ENCODE measurements at regions not wholly inside any gene's neighbourhood (a gene's known extent, or its start where the extent isn't known, plus 50 kb on each side); places are given as distances from the start of the nearest gene placed in this dataset.

DNA sequence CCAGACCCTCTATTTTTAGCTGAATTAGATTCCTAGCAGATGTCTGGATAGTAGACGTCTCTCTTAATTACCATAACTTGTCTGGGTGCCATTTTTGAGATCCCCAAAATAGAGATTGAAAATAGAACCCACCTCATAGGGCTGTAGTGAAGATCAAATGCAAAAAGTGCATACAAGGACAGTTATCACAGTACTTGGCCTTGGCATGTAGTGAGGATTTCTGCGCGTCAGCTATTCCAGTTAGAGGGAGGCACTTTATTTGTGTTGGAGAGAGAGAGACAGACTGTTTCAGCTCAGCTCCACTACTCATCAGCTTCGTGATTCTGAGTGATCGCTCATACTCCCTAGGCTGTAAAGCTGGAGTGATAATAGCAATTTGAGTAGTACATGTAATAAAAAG lies 59.6 kb upstream of the CDH13 start (continued):
- TF ChIP-seq E4F1 (IDR thresholded peaks at IDR 0.05; ENCODE audit: borderline replicate concordance, partially characterized antibody) = no peak

DNA sequence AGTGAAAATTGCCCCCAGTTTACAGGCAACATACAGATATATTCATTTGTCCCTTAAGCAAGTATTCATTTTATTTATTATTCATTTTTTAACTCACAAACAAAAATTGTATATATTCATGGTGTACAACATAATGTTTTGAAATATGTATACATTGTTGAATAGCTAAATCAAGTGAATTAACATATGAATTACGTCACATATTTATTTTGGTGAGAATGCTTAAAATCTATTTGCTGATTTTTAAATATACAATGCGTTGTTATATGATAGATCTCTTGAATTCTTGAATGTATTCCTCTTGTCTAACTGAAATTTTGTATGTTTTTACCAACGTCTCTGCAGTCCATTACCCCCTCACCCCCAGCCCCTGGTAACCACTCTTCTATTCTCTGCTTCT lies 63.4 kb upstream of the CDH13 start:
- DNase-seq (ENCODE audit: low read depth, low spot score) (no peak), ATAC-seq (no peak), FAIRE-seq (no peak)
- intact Hi-C loops (cut with micrococcal nuclease; ENCODE audit: unreplicated experiment) (no loop called here), in situ Hi-C loops (cut with MboI) (no loop called here)
- Histone ChIP-seq H3K27me3 (replicated peaks in 1 of 2; ENCODE audit: control insufficient read depth in 2 of 2, insufficient read depth in 2 of 2, low read length in 1 of 2) (no peaks in the 10 kb centered on the region), H3K9ac (ENCODE audit: control insufficient read depth, insufficient read depth, low read length) (no peak overlapping the region), H3K9me3 (replicated peaks; ENCODE audit: control insufficient read depth, insufficient read depth, low read length) (no peaks in the 10 kb centered on the region), H3K4me1 (ENCODE audit: control insufficient read depth, insufficient read depth, low read length) (no peaks in the 10 kb centered on the region), H3K79me2 (ENCODE audit: control insufficient read depth, insufficient read depth, low read length) (no peaks in the 10 kb centered on the region), H3K4me2 (ENCODE audit: control insufficient read depth, insufficient read depth) (no peak overlapping the region), H2AFZ (ENCODE audit: control insufficient read depth, low read depth, low read length) (no peak overlapping the region), H4K20me1 (ENCODE audit: control insufficient read depth, insufficient read depth) (no peaks in the 10 kb centered on the region), H3K36me3 (ENCODE audit: control insufficient read depth in 2 of 2, insufficient read depth in 2 of 2, low read length in 1 of 2) (no peaks in the 10 kb centered on the region), H3K4me3 (no peak overlapping the region), H3K27ac (ENCODE audit: control insufficient read depth, insufficient read depth) (no peak overlapping the region)
- WGBS (ENCODE audit: insufficient coverage, insufficient replicate concordance, low lambda C conversion rate, missing lambda C conversion rate) = 0% methylated on average over 3 of the region's 3 CpGs
- ChIA-PET SMC1A (ENCODE audit: uncharacterized antibody, unreplicated experiment) (no interaction called here), RAD21 (ENCODE audit: unreplicated experiment) (no interaction called here), POLR2A (no interaction called here), CTCF (no interaction called here)
- no TSS peak for BruUV-seq (replicated peaks)
- no peak for TF ChIP-seq NFYB (IDR thresholded peaks at IDR 0.05; ENCODE audit: insufficient read depth, low read depth, low read length)
- TF ChIP-seq SP1 (IDR thresholded peaks at IDR 0.05; ENCODE audit: low read depth, low read length) = no peak
- TF ChIP-seq ZBTB11 (CRISPR knock-in tag; IDR thresholded peaks at IDR 0.05) = no peak
- no peak for TF ChIP-seq IRF3 (IDR thresholded peaks at IDR 0.05)
- no peak for TF ChIP-seq CHD2 (IDR thresholded peaks at IDR 0.05; ENCODE audit: borderline replicate concordance, low read depth, low read length)
- TF ChIP-seq ZNF687 (IDR thresholded peaks at IDR 0.05) = no peak
- no peak for TF ChIP-seq YBX1 (IDR thresholded peaks at IDR 0.05)
- no peak for TF ChIP-seq GATAD2B (conservative IDR thresholded peaks at IDR 0.05; ENCODE audit: low read depth)
- no peak for TF ChIP-seq SMARCA5 (IDR thresholded peaks at IDR 0.05)
- TF ChIP-seq CHD4 (IDR thresholded peaks at IDR 0.05) = no peak

Data from GM12878 (cell line).